ENCODE measurements at regions not wholly inside any gene's neighbourhood (a gene's known extent, or its start where the extent isn't known, plus 50 kb on each side); places are given as distances from the start of the nearest gene placed in this dataset.

DNA sequence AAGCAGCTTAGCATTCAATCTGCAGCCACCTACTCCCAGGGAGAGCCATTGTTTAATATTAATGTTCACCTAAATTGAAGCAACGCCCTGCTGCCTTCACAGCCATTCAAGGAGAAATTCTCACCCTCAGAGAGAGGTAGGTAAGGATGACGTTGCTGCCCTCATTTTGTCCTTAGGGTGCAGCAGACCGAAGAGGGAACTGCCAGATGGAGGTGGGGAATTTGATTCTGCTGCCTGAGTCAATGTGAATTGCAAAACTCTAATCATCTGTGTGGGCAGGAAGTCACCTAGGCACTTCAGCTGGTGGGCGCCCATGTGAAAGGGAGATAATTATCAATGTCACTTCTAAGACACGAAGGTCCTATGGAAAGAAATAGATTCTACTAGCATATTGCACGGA lies 503.4 kb downstream of the TBC1D4 start:
- H3K4me3 ChIP-seq (ENCODE audit: low read depth, low read length), result no peak overlapping the region
- no peak for DNase-seq (ENCODE audit: low read depth)
- TF ChIP-seq, protein P1, sequence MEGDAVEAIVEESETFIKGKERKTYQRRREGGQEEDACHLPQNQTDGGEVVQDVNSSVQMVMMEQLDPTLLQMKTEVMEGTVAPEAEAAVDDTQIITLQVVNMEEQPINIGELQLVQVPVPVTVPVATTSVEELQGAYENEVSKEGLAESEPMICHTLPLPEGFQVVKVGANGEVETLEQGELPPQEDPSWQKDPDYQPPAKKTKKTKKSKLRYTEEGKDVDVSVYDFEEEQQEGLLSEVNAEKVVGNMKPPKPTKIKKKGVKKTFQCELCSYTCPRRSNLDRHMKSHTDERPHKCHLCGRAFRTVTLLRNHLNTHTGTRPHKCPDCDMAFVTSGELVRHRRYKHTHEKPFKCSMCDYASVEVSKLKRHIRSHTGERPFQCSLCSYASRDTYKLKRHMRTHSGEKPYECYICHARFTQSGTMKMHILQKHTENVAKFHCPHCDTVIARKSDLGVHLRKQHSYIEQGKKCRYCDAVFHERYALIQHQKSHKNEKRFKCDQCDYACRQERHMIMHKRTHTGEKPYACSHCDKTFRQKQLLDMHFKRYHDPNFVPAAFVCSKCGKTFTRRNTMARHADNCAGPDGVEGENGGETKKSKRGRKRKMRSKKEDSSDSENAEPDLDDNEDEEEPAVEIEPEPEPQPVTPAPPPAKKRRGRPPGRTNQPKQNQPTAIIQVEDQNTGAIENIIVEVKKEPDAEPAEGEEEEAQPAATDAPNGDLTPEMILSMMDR (IDR thresholded peaks at IDR 0.05; ENCODE audit: insufficient read depth, low read length), result no peak

DNA sequence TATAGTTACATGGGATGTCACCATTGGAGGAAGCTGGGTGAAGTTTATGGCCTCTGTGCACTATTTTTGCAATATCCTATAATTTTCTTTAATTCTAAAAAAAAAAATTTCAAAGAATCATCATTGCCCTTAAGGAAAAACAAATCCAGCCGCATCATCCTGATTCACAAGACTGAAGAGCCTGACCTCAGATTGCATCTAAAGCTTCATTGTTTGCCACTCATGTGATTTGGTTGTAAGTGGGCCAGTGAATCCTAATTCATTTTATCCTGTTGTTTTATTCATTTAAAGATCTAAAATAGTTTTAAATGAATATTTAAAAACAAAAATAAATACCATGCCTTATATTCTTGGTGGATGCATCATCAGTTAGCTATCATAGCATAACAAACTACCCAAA lies 504.5 kb downstream of the TBC1D4 start:
- TF ChIP-seq, protein P1 (IDR thresholded peaks at IDR 0.05; ENCODE audit: insufficient read depth, low read length), result no peak
- DNase-seq (ENCODE audit: low read depth), result no peak
- H3K4me3 ChIP-seq (ENCODE audit: low read depth, low read length), result no peak overlapping the region

DNA sequence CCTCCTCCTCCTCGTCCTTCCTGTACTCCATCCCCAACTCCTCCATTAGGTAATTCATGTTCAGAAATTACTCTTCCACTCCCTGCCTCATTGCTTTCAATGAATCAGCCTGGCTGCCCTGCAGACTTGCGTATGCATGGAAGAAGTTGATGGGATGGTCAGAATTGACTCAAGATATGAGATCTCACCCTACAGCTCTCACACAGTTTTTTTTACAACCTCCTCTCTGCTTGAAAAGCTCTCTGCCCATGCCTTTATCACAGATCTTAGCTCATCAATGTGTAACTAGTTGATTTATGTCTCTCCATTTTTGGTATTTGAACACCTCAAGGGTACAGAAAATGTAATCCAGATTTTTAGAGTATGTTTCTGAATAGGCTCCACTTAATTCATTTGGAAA lies 506.9 kb downstream of the TBC1D4 start:
- TF ChIP-seq, protein P1 (IDR thresholded peaks at IDR 0.05; ENCODE audit: insufficient read depth, low read length), result no peak
- H3K4me3 ChIP-seq (ENCODE audit: low read depth, low read length), result no peak overlapping the region
- no peak for DNase-seq (ENCODE audit: low read depth)

DNA sequence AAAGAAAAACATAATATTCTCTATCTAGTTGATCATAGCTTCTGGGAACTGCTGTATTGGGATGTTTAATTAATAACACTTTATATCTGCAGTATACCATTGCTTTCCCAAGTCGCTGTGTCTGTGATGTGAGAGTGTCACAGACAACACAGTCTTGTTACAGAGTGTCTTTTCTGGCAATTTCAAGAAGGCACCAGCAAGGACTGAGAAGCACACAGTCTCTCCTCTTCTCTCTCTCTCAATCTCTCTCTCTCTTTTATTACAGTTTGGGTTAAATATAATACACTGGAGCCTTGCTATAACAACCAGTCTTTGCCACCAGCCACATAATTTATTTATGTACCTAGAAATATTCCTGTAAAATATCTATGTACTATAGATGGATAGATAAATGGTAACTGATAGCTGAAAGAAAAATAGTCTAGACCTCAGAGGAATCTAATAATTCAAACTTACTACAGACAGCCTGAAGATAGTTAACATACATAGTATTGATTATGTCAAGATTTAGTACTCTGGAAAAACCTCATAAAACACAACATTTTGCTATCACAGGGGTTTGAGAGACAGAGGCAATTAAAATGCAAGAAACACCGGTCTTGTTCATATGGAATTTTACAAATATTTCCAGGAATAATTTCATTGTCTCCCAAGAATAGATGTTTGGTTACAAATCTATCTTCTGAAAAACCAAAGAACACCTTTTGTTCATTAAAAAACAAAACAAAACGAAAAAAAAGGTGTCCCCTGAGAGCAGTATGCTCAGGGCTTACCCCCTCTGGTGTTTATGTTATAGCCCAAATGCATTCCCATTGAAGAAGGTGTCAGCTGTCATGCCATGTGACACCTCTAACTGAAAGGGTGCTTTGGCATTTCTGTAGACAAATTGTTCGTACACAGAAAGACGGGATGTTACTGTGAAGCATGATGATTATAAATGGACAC lies 507.8 kb downstream of the TBC1D4 start:
- H3K4me3 ChIP-seq (ENCODE audit: low read depth, low read length), result no peak overlapping the region
- TF ChIP-seq, protein P1 (IDR thresholded peaks at IDR 0.05; ENCODE audit: insufficient read depth, low read length), result no peak
- DNase-seq (ENCODE audit: low read depth), result no peak

DNA sequence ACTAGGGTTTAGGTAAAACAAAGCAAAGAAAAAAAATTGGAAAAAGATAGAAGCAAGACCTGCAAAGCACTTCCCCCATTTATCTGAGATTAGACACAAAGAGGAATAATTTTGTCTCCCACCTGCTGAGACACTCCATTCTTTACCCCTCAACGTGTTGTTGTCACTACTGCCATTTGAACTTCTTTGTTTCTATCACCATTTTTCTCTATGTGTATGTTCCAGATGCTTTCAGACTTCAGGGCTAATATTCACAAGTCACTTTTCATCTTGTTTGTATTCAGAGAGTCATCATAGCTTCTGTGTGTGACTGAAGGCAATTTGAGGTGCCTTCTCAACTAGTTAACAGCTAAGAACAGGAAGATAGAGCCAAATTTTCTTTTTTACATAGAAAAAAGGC lies 512.5 kb downstream of the TBC1D4 start:
- no peak overlapping the region for H3K4me3 ChIP-seq (ENCODE audit: low read depth, low read length)
- TF ChIP-seq, protein P1 (IDR thresholded peaks at IDR 0.05; ENCODE audit: insufficient read depth, low read length), result no peak
- no peak for DNase-seq (ENCODE audit: low read depth)

DNA sequence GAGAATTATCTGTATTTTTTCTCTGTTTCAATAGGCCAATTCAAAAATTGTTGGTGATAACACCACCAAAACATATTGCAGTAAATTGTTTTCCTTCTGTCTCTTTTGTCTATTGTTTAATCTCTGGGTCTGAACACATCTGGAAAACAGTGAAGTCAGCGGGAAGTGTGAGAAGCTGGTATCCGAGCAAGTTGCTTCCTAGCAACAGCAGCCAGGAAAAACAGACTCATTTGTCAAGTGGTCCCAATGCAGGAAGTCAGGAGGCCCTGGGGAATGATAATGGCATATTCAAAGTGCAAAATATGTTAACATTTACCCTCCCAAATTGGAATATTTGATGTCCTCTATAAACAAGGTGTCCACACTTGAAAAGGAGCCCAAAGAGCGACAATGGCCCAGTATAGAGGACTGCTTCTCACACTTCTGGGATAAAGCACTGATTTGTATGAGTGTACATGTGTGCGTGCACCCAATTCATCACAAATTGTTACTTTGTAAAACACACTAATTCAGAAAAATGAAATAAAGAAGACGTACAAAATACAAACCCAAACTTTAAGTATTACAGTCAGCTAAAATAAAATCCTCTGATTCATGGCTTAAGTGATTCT lies 515.0 kb downstream of the TBC1D4 start:
- peak; percentile 0 for DNase-seq (ENCODE audit: low read depth)
- TF ChIP-seq, protein P1 (IDR thresholded peaks at IDR 0.05; ENCODE audit: insufficient read depth, low read length), result no peak

More for the DNA sequence above, 515.0 kb downstream of the TBC1D4 start:
- no peak overlapping the region for H3K4me3 ChIP-seq (ENCODE audit: low read depth, low read length)
